B cell (primary cell): ENCODE measurements at regions not wholly inside any gene's neighbourhood (a gene's known extent, or its start where the extent isn't known, plus 50 kb on each side); places are given as distances from the start of the nearest gene placed in this dataset.
"Not testable (repeated sequence)": the region's sequence is repeated elsewhere in the genome, so short reads cannot be mapped to it uniquely, and the experiment has no call there.

Experiments used
- ATAC-seq: fragments of 200-7000 bp; cut with Tn5 transposase; one replicate; pipeline ENCODE4 v1.10.0; 2021; ENCODE audit warnings: low read depth, mild to moderate bottlenecking, moderate number of reproducible peaks, moderate library complexity
- CTCF ChIA-PET: fragments of 350-600 bp; sonication (Branson Sonifier 250); formaldehyde crosslinking; loops from one replicate; lab custom pipeline; 2021; ENCODE audit warnings: antibody characterized with exemption, inconsistent platforms; lab: Charles Lee
- POLR2A ChIA-PET: fragments of 350-600 bp; sonication (Branson Sonifier 250); formaldehyde crosslinking; loops from one replicate; lab custom pipeline; 2021; ENCODE audit warnings: antibody characterized with exemption; lab: Charles Lee
- DNase-seq: peaks from one replicate; pipeline ENCODE4 v3.0.0; 2013
- H2AFZ ChIP-seq: 2 replicates; pipeline ENCODE4 v1.6.1; 2012; ENCODE audit warnings: mild to moderate bottlenecking, low read depth, low read length; ENCODE audit not compliant: insufficient read depth, poor library complexity, severe bottlenecking
- H3K27ac ChIP-seq, 2 donors: 1 replicate in 1 of 2; 2 replicates in 1 of 2; pipeline ENCODE4 v1.5.1; 2012 to 2013; ENCODE audit warnings: low read length in 2 of 2, mild to moderate bottlenecking in 2 of 2, moderate library complexity in 1 of 2
- H3K27me3 ChIP-seq, 4 experiments: fragments of 200-600 bp in 1 of 4; sonication (generic) in 1 of 4; replicated peaks in 1 of 4; 1 replicate in 2 of 4; 2 replicates in 2 of 4; pipeline versions ENCODE4 v1.6.1 to v1.7.0; 2013 to 2016; ENCODE audit warnings: low read length in 3 of 4, mild to moderate bottlenecking in 2 of 4, mixed read lengths in 1 of 4, moderate library complexity in 1 of 4; ENCODE audit not compliant: insufficient read depth in 4 of 4, control insufficient read depth in 3 of 4; ENCODE audit errors: control extremely low read depth in 1 of 4
- H3K36me3 ChIP-seq, 2 experiments: replicated peaks in 1 of 2; 1 replicate in 1 of 2; 2 replicates in 1 of 2; pipeline versions ENCODE4 v1.6.1 to v1.7.1; 2013; ENCODE audit warnings: low read length in 1 of 2; ENCODE audit not compliant: insufficient read depth in 2 of 2, control insufficient read depth in 1 of 2; ENCODE audit errors: control extremely low read depth in 1 of 2, extremely low read depth in 1 of 2
- H3K4me1 ChIP-seq, 2 donors: fragments of 200-600 bp in 1 of 2; sonication (generic) in 1 of 2; 1 replicate in 1 of 2; 2 replicates in 1 of 2; pipeline versions ENCODE4 v1.5.1 to v1.6.1; 2013 to 2017; ENCODE audit warnings: low read length in 2 of 2; ENCODE audit not compliant: control insufficient read depth in 2 of 2, insufficient read depth in 2 of 2
- H3K4me2 ChIP-seq: replicated peaks from 2 replicates; pipeline ENCODE3; 2012; ENCODE audit warnings: mild to moderate bottlenecking, low read depth, low read length; ENCODE audit not compliant: poor library complexity, severe bottlenecking
- H3K4me3 ChIP-seq, 5 experiments: fragments of 200-600 bp in 1 of 5; sonication (generic) in 1 of 5; 1 replicate in 3 of 5; 2 replicates in 2 of 5; pipeline versions ENCODE4 v1.5.1 to v1.7.0; 2011 to 2016; ENCODE audit warnings: low read length in 4 of 5, mild to moderate bottlenecking in 4 of 5, low read depth in 2 of 5, control low read depth in 1 of 5, moderate library complexity in 1 of 5; ENCODE audit not compliant: insufficient read depth in 1 of 5; ENCODE audit errors: control extremely low read depth in 1 of 5, extremely low read depth in 1 of 5
- H3K79me2 ChIP-seq: fragments of 200-600 bp; sonication (generic); one replicate; pipeline ENCODE4 v1.6.0; 2016; ENCODE audit warnings: low read length; ENCODE audit not compliant: control insufficient read depth, insufficient read depth
- H3K9ac ChIP-seq: fragments of 200-600 bp; sonication (generic); 2 replicates; pipeline ENCODE4 v1.6.1; 2017; ENCODE audit warnings: mild to moderate bottlenecking, low read length, moderate library complexity
- H3K9me3 ChIP-seq, 3 donors: one replicate each; pipeline versions ENCODE4 v1.6.1 to v1.7.1; 2013; ENCODE audit warnings: low read length in 2 of 3; ENCODE audit not compliant: control insufficient read depth in 2 of 3, insufficient read depth in 1 of 3; ENCODE audit errors: control extremely low read depth in 1 of 3
- H4K20me1 ChIP-seq: 2 replicates; pipeline ENCODE4 v1.6.0; 2012; ENCODE audit warnings: mild to moderate bottlenecking, low read length; ENCODE audit not compliant: insufficient read depth, control insufficient read depth, poor library complexity, severe bottlenecking
- H3K27ac Mint-ChIP-seq: one replicate; pipeline ENCODE4 v1.8.0; 2021; ENCODE audit warnings: mixed read lengths
- H3K27me3 Mint-ChIP-seq: one replicate; pipeline ENCODE4 v1.8.0; 2021; ENCODE audit warnings: mixed read lengths
- H3K4me1 Mint-ChIP-seq: one replicate; pipeline ENCODE4 v1.8.0; 2021; ENCODE audit warnings: mixed read lengths
- H3K4me3 Mint-ChIP-seq: one replicate; pipeline ENCODE4 v1.8.0; 2021; ENCODE audit warnings: mixed read lengths
- H3K9me3 Mint-ChIP-seq: one replicate; pipeline ENCODE4 v1.8.0; 2022; ENCODE audit warnings: mixed read lengths; ENCODE audit not compliant: insufficient read depth
- CTCF ChIP-seq: fragments of 200-600 bp; IDR thresholded peaks from one replicate; pipeline ENCODE4 v1.8.0; 2022; ENCODE audit warnings: antibody characterized with exemption, mild to moderate bottlenecking
- EZH2 ChIP-seq: IDR thresholded peaks from 2 replicates; pipeline ENCODE4 v1.6.1; 2012; ENCODE audit warnings: borderline replicate concordance, low read depth, mild to moderate bottlenecking, moderate library complexity, low read length; ENCODE audit not compliant: insufficient read depth, poor library complexity, severe bottlenecking
- WGBS: methylation state at CpG from one replicate; pipeline ENCODE4 v1.1.5; 2013; ENCODE audit warnings: missing lambda C conversion rate; ENCODE audit not compliant: insufficient coverage; 5-methylcytosine and 5-hydroxymethylcytosine counted together
- intact Hi-C: fragments of 100-400 bp; cut with micrococcal nuclease; formaldehyde crosslinking; loops from one replicate; pipeline ENCODE4 v1.10.0; 2022

- no peaks in the 10 kb centered on the region for H3K4me1 ChIP-seq
- Mint-ChIP-seq H3K4me3 (no peak overlapping the region), H3K9me3 (peaks cover 2% of the 10 kb centered on the region), H3K4me1 (no peaks in the 10 kb centered on the region), H3K27me3 (no peaks in the 10 kb centered on the region), H3K27ac (no peak overlapping the region)
- no peaks in the 10 kb centered on the region for H3K36me3 ChIP-seq
- no peak overlapping the region for H3K9ac ChIP-seq
- intact Hi-C loops, result no loop called here
- H4K20me1 ChIP-seq, result no peaks in the 10 kb centered on the region
- no peak for ATAC-seq
- H3K27me3 ChIP-seq, result no peaks in the 10 kb centered on the region
- CTCF ChIA-PET, result no interaction called here
- H3K79me2 ChIP-seq, result no peaks in the 10 kb centered on the region
- WGBS, result no CpG with 5 or more reads among the region's 3 CpGs
- H3K27ac ChIP-seq, result no peak overlapping the region
- no peak overlapping the region for H3K4me2 ChIP-seq
- TF ChIP-seq EZH2 (no peak), CTCF (no peak)
- H2AFZ ChIP-seq, result no peak overlapping the region
- no peaks in the 10 kb centered on the region for H3K9me3 ChIP-seq
- POLR2A ChIA-PET, result no interaction called here
- no peak for DNase-seq
- H3K4me3 ChIP-seq, result no peak overlapping the region
Observed at GRCh38 chr4:60913002-60913401, 287.1 kb upstream of the ADGRL3 start.

- no peaks in the 10 kb centered on the region for H3K9me3 ChIP-seq
- no peak overlapping the region for H2AFZ ChIP-seq
- H3K4me2 ChIP-seq, result no peak overlapping the region
- H3K9ac ChIP-seq, result no peak overlapping the region
- no peak for TF ChIP-seq CTCF
- TF ChIP-seq EZH2, result no peak
- H3K4me1 ChIP-seq, result no peaks in the 10 kb centered on the region
- H4K20me1 ChIP-seq, result no peaks in the 10 kb centered on the region
- ATAC-seq (no peak), DNase-seq (no peak)
- CTCF ChIA-PET, result no interaction called here
- Mint-ChIP-seq H3K9me3 (peaks cover 2% of the 10 kb centered on the region), H3K27me3 (no peaks in the 10 kb centered on the region), H3K4me3 (no peak overlapping the region), H3K4me1 (no peaks in the 10 kb centered on the region), H3K27ac (no peak overlapping the region)
- POLR2A ChIA-PET, result no interaction called here
- no peak overlapping the region for H3K4me3 ChIP-seq
- intact Hi-C loops, result no loop called here
- no peaks in the 10 kb centered on the region for H3K27me3 ChIP-seq
- H3K36me3 ChIP-seq, result no peaks in the 10 kb centered on the region
- no peaks in the 10 kb centered on the region for H3K79me2 ChIP-seq
- H3K27ac ChIP-seq, result no peak overlapping the region
- WGBS, result no CpG with 5 or more reads among the region's 2 CpGs
Observed at GRCh38 chr4:60913671-60914070, 286.5 kb upstream of the ADGRL3 start.

- H3K9me3 Mint-ChIP-seq, H3K4me3 ChIP-seq, H2AFZ ChIP-seq, DNase-seq, H4K20me1 ChIP-seq, H3K36me3 ChIP-seq, H3K4me1 Mint-ChIP-seq, H3K79me2 ChIP-seq, CTCF ChIA-PET, intact Hi-C loops, H3K4me1 ChIP-seq, H3K9ac ChIP-seq, POLR2A ChIA-PET, H3K4me2 ChIP-seq, ATAC-seq, H3K9me3 ChIP-seq, H3K27me3 Mint-ChIP-seq, H3K27ac Mint-ChIP-seq, H3K27ac ChIP-seq, H3K4me3 Mint-ChIP-seq, H3K27me3 ChIP-seq: not testable (repeated sequence)
- 87% methylated on average over 2 of the region's 4 CpGs for WGBS
Observed at GRCh38 chr4:60921735-60922134, 278.4 kb upstream of the ADGRL3 start.
